SK-N-MC (cell line): ENCODE measurements at regions not wholly inside any gene's neighbourhood (a gene's known extent, or its start where the extent isn't known, plus 50 kb on each side); places are given as distances from the start of the nearest gene placed in this dataset.

Experiments
- FOXP2 ChIP-seq: optimal IDR thresholded peaks from 2 replicates; pipeline ENCODE3; 2011; ENCODE audit warnings: mild to moderate bottlenecking, moderate library complexity; ENCODE audit not compliant: insufficient read depth; ENCODE audit errors: extremely low read length, control extremely low read depth
- POLR2AphosphoS5 ChIP-seq: IDR thresholded peaks from 2 replicates; pipeline ENCODE4 v1.6.1; 2012; ENCODE audit warnings: mild to moderate bottlenecking, low read depth, low read length, borderline replicate concordance

- no peak for TF ChIP-seq FOXP2
- TF ChIP-seq POLR2AphosphoS5 = no peak
Observed at GRCh38 chr2:160836755-160837154, 323.5 kb upstream of the TANK start.
